GM23248 (cell line): ENCODE measurements at regions not wholly inside any gene's neighbourhood (a gene's known extent, or its start where the extent isn't known, plus 50 kb on each side); places are given as distances from the start of the nearest gene placed in this dataset.

Experiments
- EZH2 ChIP-seq: fragments of 200-600 bp; sonication (generic); IDR thresholded peaks from 2 replicates; pipeline ENCODE4 v1.6.1; 2018; ENCODE audit warnings: antibody characterized with exemption, mild to moderate bottlenecking; ENCODE audit not compliant: insufficient read depth, poor library complexity, severe bottlenecking
- EZH2phosphoT487 ChIP-seq: fragments of 200-600 bp; sonication (generic); IDR thresholded peaks from 2 replicates; pipeline ENCODE4 v1.6.1; 2018; ENCODE audit warnings: antibody characterized with exemption, moderate library complexity, mild to moderate bottlenecking, low read depth; ENCODE audit not compliant: insufficient read depth

GRCh38 chr22:27493796-27494195 is 307.8 kb downstream of the MN1 start:
- TF ChIP-seq EZH2 (no peak), EZH2phosphoT487 (no peak)
